ENCODE measurements at regions not wholly inside any gene's neighbourhood (a gene's known extent, or its start where the extent isn't known, plus 50 kb on each side); places are given as distances from the start of the nearest gene placed in this dataset.
"Not testable (repeated sequence)": the region's sequence is repeated elsewhere in the genome, so short reads cannot be mapped to it uniquely, and the experiment has no call there.

- DNase-seq = no peak
Measured at GRCh38 chr3:11711876-11712275, 68.2 kb upstream of the VGLL4 start.

GRCh38 chr3:11709782-11710181, 66.1 kb upstream of the VGLL4 start:
- no peak for DNase-seq

GRCh38 chr3:11707084-11707483, 63.4 kb upstream of the VGLL4 start:
- DNase-seq = not testable (repeated sequence)

GRCh38 chr3:11706604-11707003, 62.9 kb upstream of the VGLL4 start:
- DNase-seq = no peak

- DNase-seq = no peak
Measured at GRCh38 chr3:11705049-11705448, 61.3 kb upstream of the VGLL4 start.

GRCh38 chr3:11703146-11703545, 59.4 kb upstream of the VGLL4 start:
- DNase-seq = no peak

- no peak for DNase-seq
Measured at GRCh38 chr3:11699083-11699427, 55.3 kb upstream of the VGLL4 start.

- DNase-seq = no peak
Measured at GRCh38 chr3:11698326-11699082, 54.8 kb upstream of the VGLL4 start.

GRCh38 chr3:11697701-11698100, 54.0 kb upstream of the VGLL4 start:
- DNase-seq = no peak

GRCh38 chr3:11696054-11696453, 52.3 kb upstream of the VGLL4 start:
- no peak for DNase-seq

Data from activated CD8-positive, alpha-beta memory T cell treated with anti-CD3 and anti-CD28 coated beads, Interleukin-2, amount 50 U/mL, for 48 hours (primary cell).